ENCODE measurements at regions not wholly inside any gene's neighbourhood (a gene's known extent, or its start where the extent isn't known, plus 50 kb on each side); places are given as distances from the start of the nearest gene placed in this dataset.

DNA sequence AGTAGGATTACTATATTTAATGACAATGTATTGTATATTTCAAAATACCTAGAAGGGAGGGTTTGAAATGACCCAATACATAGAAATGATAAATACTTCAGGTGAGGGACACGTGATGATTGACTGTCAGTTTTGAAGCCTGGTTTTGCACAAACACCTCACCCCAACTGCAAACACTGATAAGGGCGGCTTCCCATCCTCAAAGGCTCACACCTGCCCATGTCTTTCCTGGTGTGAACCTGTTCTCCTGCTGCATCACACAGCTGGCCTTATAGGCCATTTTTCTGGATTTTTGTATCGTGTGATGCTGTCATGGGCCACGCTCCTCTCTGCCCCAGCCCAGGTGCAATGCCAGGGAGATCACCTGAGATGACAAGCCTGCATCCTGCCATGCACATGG, 166.5 kb upstream of the NCK2 start:
- no peak for TF ChIP-seq TAF1 (IDR thresholded peaks at IDR 0.05; ENCODE audit: low read depth)
- no peak for TF ChIP-seq USF1 (IDR thresholded peaks at IDR 0.05)
- TF ChIP-seq YY1 (IDR thresholded peaks at IDR 0.05; ENCODE audit: low read depth): no peak
- TF ChIP-seq TCF12 (IDR thresholded peaks at IDR 0.05; ENCODE audit: low read depth): no peak
- TF ChIP-seq TEAD4 (IDR thresholded peaks at IDR 0.05): no peak
- no peak for TF ChIP-seq CEBPB (IDR thresholded peaks at IDR 0.05)
- no peak for TF ChIP-seq EP300 (IDR thresholded peaks at IDR 0.05; ENCODE audit: borderline replicate concordance)
- TF ChIP-seq, protein P1, sequence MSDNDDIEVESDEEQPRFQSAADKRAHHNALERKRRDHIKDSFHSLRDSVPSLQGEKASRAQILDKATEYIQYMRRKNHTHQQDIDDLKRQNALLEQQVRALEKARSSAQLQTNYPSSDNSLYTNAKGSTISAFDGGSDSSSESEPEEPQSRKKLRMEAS (IDR thresholded peaks at IDR 0.05): no peak

- TF ChIP-seq EP300 (IDR thresholded peaks at IDR 0.05; ENCODE audit: borderline replicate concordance) (no peak), RAD21 (IDR thresholded peaks at IDR 0.05; ENCODE audit: low read depth) (no peak), USF1 (IDR thresholded peaks at IDR 0.05) (no peak), NFIC (IDR thresholded peaks at IDR 0.05) (no peak), TAF1 (IDR thresholded peaks at IDR 0.05; ENCODE audit: low read depth) (no peak), TEAD4 (IDR thresholded peaks at IDR 0.05) (no peak)
- TF ChIP-seq, protein P1 (IDR thresholded peaks at IDR 0.05): no peak
These were observed 166.9 kb upstream of the NCK2 start for GRCh38 chr2:105577762-105578161.

GRCh38 chr2:105576440-105577241, 168.1 kb upstream of the NCK2 start:
- peak; percentile 82 for TF ChIP-seq RAD21 (IDR thresholded peaks at IDR 0.05; ENCODE audit: low read depth)
- TF ChIP-seq, protein P1 (IDR thresholded peaks at IDR 0.05): no peak

DNA sequence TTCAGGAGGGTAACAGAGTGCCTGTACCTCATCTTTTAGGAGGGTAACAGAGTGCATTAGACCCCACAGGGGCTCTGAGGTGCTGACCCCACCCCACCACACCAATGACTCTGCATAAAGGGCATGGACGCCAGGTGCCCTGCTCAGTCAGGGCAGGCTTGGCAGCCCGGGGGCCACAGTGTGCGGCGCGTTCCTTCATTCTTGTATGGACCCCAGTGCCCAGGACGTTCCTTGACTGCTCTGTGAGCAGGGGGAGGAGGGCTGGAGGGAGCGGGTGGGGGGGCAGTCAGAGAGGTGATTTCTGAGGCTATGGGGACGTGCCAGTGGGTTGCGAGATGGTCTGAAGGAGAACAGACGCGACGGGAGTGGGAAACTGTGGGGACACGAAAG, 168.7 kb upstream of the NCK2 start:
- TF ChIP-seq EP300 (IDR thresholded peaks at IDR 0.05; ENCODE audit: borderline replicate concordance): no peak
- TF ChIP-seq, protein P1 (IDR thresholded peaks at IDR 0.05): no peak
- no peak for TF ChIP-seq USF1 (IDR thresholded peaks at IDR 0.05)
- no peak for TF ChIP-seq CEBPB (IDR thresholded peaks at IDR 0.05)
- TF ChIP-seq RAD21 (IDR thresholded peaks at IDR 0.05; ENCODE audit: low read depth): no peak
- TF ChIP-seq YY1 (IDR thresholded peaks at IDR 0.05; ENCODE audit: low read depth): no peak
- TF ChIP-seq TCF12 (IDR thresholded peaks at IDR 0.05; ENCODE audit: low read depth): no peak
- TF ChIP-seq TAF1 (IDR thresholded peaks at IDR 0.05; ENCODE audit: low read depth): no peak
- TF ChIP-seq ZBTB7A (IDR thresholded peaks at IDR 0.05; ENCODE audit: low read depth): no peak
- no peak for TF ChIP-seq EGR1 (IDR thresholded peaks at IDR 0.05)
- TF ChIP-seq REST (IDR thresholded peaks at IDR 0.05; ENCODE audit: low read depth): no peak
- no peak for TF ChIP-seq CREB1 (IDR thresholded peaks at IDR 0.05; ENCODE audit: low read depth)
- no peak for TF ChIP-seq NFIC (IDR thresholded peaks at IDR 0.05)
- TF ChIP-seq FOXM1 (IDR thresholded peaks at IDR 0.05; ENCODE audit: borderline replicate concordance, low read depth): no peak
- TF ChIP-seq TEAD4 (IDR thresholded peaks at IDR 0.05): no peak

DNA sequence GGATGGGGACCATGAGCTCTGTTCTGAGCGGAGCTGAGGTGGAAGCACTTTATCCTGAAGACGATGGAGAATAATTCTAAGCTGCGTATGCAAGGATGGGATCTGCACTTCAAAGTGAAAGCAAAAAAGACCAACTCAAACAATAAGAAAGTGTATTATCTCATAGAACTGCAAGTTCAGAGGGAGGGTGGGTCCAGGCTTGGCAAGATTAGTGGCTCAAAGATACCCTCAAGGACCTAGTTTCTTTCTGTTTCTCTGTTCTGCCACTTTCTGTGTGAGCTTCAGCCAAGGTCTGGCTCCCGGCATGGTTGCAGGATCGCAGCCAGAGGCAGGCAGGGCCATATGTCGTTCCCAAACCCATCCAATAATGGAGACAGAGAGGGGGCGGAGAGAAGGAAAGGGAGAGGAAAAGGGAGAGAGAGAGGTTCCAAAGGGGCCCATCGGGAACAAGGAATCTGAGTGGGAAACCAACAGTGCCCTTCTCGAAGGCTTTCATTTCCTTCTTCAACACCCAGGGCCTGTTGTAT, 169.2 kb upstream of the NCK2 start:
- TF ChIP-seq REST (IDR thresholded peaks at IDR 0.05; ENCODE audit: low read depth): no peak
- TF ChIP-seq TEAD4 (IDR thresholded peaks at IDR 0.05): no peak
- TF ChIP-seq YY1 (IDR thresholded peaks at IDR 0.05; ENCODE audit: low read depth): no peak
- no peak for TF ChIP-seq TAF1 (IDR thresholded peaks at IDR 0.05; ENCODE audit: low read depth)
- TF ChIP-seq, protein P1 (IDR thresholded peaks at IDR 0.05): no peak
